ENCODE measurements at regions not wholly inside any gene's neighbourhood (a gene's known extent, or its start where the extent isn't known, plus 50 kb on each side); places are given as distances from the start of the nearest gene placed in this dataset.

DNA sequence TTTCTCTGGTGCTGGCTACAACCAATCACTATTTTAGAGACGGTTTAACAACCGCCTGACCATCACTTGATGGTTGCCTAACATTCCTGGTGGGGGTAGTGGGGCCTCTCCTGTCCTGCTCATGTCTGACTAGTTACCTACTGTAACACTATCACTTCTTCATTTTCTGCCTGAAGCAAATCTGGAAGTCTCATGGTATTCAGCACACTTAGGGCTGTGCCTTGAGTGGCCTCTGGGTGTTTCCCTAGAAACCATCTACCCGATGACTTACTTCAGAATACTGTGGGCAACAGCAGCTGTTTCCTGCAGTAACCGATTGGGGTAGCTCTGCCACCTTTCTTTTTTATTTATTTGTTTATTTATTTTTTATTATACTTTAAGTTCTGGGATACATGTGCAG is 880.1 kb upstream of the INTU start:
- H3K4me3 ChIP-seq (ENCODE audit: control insufficient read depth, low read depth, low read length), result no peak overlapping the region
- TF ChIP-seq, protein P1, sequence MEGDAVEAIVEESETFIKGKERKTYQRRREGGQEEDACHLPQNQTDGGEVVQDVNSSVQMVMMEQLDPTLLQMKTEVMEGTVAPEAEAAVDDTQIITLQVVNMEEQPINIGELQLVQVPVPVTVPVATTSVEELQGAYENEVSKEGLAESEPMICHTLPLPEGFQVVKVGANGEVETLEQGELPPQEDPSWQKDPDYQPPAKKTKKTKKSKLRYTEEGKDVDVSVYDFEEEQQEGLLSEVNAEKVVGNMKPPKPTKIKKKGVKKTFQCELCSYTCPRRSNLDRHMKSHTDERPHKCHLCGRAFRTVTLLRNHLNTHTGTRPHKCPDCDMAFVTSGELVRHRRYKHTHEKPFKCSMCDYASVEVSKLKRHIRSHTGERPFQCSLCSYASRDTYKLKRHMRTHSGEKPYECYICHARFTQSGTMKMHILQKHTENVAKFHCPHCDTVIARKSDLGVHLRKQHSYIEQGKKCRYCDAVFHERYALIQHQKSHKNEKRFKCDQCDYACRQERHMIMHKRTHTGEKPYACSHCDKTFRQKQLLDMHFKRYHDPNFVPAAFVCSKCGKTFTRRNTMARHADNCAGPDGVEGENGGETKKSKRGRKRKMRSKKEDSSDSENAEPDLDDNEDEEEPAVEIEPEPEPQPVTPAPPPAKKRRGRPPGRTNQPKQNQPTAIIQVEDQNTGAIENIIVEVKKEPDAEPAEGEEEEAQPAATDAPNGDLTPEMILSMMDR (conservative IDR thresholded peaks at IDR 0.05; ENCODE audit: control insufficient read depth, insufficient read depth, low read depth, low read length), result no peak
- DNase-seq (ENCODE audit: low read depth), result no peak

DNA sequence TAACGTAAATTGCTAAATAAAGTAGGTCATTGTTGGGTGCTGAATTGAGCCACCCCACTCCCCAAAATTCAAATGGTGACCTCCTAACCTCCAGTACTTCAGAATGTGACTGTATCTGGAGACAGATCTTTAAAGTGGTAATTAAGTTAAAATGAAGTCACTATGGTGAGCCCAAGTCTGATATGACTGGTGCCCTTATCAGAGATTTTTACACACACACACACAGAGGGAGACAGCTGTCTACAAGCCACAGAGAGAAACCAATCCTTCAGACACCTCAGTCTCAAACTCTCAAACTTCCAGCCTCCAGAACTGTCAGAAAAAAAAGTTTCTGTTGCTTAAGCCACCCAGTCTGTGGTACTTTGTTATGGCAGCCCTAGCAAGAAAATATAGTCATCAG is 879.2 kb upstream of the INTU start:
- TF ChIP-seq, protein P1 (conservative IDR thresholded peaks at IDR 0.05; ENCODE audit: control insufficient read depth, insufficient read depth, low read depth, low read length), result no peak
- no peak overlapping the region for H3K4me3 ChIP-seq (ENCODE audit: control insufficient read depth, low read depth, low read length)
- DNase-seq (ENCODE audit: low read depth), result no peak

DNA sequence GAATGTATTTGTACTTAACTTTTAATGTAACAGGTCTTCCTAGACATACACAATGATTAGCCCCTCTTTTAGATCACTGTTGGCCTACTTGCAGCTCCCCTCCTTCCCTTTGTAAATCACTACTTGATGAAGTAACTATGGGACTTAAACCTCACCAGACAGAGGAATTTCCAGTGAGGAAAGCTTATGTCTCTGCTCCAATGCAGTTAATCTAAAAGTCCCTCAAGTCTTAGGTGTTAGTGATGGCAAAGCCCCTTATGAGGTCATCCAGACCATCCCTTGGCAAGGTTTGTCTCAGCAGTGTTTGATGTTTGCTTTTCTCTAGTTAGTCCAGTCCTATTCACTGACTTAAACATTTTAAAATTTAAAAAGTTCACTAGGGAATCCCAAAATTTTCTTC is 877.3 kb upstream of the INTU start:
- TF ChIP-seq, protein P1 (conservative IDR thresholded peaks at IDR 0.05; ENCODE audit: control insufficient read depth, insufficient read depth, low read depth, low read length), result no peak
- no peak for DNase-seq (ENCODE audit: low read depth)

DNA sequence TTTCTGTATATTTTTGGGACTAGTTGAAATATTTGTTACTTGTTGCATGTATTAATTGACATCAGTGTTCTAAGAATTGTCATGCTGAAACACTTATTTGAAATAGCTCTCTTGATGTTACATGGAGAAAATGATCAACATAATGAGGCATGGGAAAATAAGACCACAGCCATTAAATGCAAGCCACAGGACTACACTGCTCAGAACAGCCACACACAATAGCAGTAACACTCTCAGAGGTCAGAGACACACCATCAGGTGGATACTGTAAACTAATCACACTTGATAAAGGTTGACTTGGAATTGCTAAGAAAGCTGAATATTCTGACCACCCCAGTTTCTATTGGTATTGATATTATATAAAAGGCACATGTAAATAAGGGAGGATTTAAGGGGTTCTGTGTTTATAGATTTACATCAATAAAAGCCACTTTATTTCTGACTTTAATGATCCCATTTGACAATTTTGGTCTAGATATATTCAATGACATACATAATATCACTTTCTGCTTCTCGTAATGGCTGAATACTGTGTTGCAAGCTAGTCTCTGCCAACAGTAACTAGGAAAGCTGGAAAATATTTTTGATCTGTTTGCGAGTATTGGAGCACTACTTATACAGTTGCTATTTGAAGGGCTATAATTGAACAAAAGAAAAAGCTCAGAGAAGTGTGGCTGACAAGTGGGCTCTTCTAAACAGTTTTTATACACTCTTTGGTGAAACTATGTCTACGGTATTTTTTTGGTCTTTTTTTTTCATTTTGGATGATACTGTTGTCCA is 876.5 kb upstream of the INTU start:
- DNase-seq (ENCODE audit: low read depth), result no peak
- TF ChIP-seq, protein P1 (conservative IDR thresholded peaks at IDR 0.05; ENCODE audit: control insufficient read depth, insufficient read depth, low read depth, low read length), result no peak
- no peak overlapping the region for H3K4me3 ChIP-seq (ENCODE audit: control insufficient read depth, low read depth, low read length)

More for the DNA sequence above, 877.3 kb upstream of the INTU start:
- H3K4me3 ChIP-seq (ENCODE audit: control insufficient read depth, low read depth, low read length), result no peak overlapping the region

DNA sequence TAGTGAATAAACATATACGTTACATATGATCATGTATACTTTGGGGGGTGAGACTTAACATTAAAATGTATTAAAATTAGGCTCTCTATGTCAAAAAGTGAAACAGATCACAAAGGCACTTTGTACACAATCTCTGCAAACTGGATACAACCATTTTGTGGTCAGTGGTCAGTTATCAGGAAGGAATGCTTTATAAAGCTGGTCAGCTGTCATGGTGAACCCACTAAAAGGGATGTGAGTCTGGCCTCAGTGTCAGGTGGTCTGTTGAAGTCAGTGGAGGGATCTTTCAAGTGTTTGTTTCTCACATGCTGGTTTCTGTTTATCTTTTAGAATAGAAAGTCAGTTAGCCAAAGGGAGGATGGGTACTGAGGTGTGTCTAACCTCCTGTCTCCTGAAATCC is 875.5 kb upstream of the INTU start:
- TF ChIP-seq, protein P1 (conservative IDR thresholded peaks at IDR 0.05; ENCODE audit: control insufficient read depth, insufficient read depth, low read depth, low read length), result no peak
- H3K4me3 ChIP-seq (ENCODE audit: control insufficient read depth, low read depth, low read length), result no peak overlapping the region
- DNase-seq (ENCODE audit: low read depth), result peak; percentile 13

DNA sequence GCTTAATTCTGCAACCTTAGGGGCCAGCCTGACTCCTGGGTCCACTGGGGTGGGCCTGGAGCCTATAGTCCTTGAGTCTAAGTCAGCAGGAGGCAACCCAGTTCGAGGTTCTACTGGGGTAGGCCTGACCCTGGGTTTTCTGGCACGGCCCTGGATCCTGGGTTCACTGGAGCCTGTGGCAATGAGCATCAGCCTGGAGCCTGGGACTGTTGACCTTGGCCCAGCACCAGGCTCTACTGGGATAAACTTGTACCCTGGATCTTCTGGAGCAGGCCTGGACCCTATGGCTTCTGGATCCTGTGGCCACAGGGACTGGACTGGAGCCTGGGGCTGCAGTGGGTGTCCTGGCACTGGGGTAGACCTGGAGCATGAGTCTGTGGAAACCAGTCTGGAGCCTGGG is 874.3 kb upstream of the INTU start:
- no peak overlapping the region for H3K4me3 ChIP-seq (ENCODE audit: control insufficient read depth, low read depth, low read length)
- DNase-seq (ENCODE audit: low read depth), result no peak
- TF ChIP-seq, protein P1 (conservative IDR thresholded peaks at IDR 0.05; ENCODE audit: control insufficient read depth, insufficient read depth, low read depth, low read length), result no peak
